Fibroblast of pulmonary artery (primary cell): ENCODE measurements at regions not wholly inside any gene's neighbourhood (a gene's known extent, or its start where the extent isn't known, plus 50 kb on each side); places are given as distances from the start of the nearest gene placed in this dataset.

Experiments used
- DNase-seq: peaks from one replicate; pipeline ENCODE4 v3.0.0-alpha.2; 2010; ENCODE audit warnings: low read depth
- H3K4me3 ChIP-seq: replicated peaks from 2 replicates; pipeline ENCODE4 v1.5.1; 2011; ENCODE audit warnings: low read depth, mild to moderate bottlenecking, control low read depth, low read length, moderate library complexity
- TF ChIP-seq, protein P1 (sequence below): IDR thresholded peaks from 2 replicates; pipeline ENCODE4 v1.5.1; 2011; ENCODE audit warnings: mild to moderate bottlenecking, control low read depth, low read length, inconsistent platforms; ENCODE audit errors: missing control alignments

DNA sequence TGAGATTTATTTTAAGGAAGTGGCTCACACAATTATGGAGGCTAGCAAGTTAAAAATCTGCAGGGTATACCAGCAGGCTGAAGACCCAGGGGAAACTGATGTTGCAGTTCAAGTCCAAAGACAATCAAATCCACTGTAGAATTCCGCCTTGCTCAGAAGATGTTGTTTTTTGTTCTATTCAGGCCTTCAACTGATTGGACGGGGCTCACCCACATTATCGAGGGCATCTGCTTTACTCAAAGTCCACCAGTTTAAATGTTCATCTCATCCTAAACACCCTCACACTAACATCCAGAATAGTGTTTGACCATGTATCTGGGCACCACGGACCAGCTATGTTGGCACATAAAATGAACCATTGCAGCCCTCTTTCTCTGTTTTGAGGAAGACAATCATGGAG, 211.2 kb upstream of the GPR26 start:
- TF ChIP-seq, protein P1, sequence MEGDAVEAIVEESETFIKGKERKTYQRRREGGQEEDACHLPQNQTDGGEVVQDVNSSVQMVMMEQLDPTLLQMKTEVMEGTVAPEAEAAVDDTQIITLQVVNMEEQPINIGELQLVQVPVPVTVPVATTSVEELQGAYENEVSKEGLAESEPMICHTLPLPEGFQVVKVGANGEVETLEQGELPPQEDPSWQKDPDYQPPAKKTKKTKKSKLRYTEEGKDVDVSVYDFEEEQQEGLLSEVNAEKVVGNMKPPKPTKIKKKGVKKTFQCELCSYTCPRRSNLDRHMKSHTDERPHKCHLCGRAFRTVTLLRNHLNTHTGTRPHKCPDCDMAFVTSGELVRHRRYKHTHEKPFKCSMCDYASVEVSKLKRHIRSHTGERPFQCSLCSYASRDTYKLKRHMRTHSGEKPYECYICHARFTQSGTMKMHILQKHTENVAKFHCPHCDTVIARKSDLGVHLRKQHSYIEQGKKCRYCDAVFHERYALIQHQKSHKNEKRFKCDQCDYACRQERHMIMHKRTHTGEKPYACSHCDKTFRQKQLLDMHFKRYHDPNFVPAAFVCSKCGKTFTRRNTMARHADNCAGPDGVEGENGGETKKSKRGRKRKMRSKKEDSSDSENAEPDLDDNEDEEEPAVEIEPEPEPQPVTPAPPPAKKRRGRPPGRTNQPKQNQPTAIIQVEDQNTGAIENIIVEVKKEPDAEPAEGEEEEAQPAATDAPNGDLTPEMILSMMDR: no peak
- H3K4me3 ChIP-seq: no peak overlapping the region
- no peak for DNase-seq

DNA sequence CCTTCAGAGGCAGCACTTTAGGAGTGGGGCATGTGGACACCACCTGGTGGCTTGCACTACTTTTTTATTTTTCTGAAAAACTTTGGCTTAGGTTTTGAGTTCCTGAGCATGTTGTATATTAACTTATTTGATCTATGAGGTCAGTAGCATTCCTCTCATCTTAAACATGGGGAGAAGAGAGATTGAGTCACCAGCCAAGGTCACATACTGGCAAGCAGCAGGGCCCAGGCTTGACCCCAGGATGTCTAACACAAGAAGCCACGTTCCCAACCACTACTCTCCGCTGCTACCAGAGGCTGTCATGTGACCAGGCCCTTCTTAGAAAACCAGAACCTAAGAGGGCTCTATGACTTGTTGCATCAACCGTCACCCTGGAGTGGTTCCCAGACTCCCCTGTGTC, 210.3 kb upstream of the GPR26 start:
- TF ChIP-seq, protein P1: no peak
- H3K4me3 ChIP-seq: no peak overlapping the region
- no peak for DNase-seq

DNA sequence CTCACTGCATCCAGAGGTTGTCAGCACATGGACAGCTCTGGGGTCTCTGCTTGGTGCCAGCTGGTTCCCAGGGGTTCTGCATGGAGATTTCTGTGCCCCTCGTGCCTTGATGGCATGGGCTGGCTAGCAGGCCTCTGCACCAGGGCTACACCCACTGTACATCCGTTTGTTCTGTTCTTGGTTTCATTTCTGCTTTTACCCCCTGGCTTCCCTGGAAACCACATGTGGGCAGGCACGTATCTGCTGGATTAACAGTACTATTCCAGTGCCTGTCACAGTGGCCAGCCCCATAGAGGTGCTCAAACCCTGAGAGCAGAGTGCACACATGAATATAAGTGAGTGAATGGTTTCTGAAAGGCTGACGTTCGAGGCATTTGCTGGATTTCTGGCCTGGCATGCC, 207.2 kb upstream of the GPR26 start:
- H3K4me3 ChIP-seq: no peak overlapping the region
- TF ChIP-seq, protein P1: no peak
- DNase-seq: no peak

DNA sequence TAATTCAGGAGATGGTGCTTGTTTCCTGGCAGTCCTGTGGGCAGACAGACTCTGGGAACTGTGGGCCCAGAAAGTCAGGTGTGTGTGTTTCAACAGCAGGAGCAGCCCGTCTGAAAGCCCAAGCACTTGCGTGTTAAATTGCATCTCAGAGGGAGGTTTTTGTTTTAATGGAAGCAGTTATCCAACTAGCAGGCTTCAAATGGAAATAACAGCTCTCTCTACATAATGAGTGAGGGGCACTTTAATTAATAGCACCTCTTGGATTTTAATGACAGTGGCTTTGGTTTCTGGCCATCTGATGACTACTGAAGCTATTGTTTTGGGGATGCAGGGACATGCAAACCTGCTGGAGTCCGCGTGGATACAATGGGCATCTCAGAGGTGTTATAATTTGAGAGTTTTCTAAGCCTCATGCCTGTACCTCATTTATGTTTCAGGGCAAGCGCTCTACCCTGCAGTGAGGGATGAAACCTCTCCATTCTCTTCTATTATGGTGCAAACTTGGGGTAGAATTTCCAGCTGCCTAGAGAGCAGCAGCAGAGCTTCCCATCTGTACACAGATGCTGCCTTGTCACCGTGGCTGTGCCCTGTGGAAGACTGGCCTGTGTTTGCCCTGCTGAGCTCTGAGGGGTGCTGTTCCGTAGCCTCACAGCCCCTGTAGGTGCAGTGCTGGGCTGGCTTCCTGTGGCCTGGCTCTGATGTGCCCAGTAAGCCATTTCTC, 206.6 kb upstream of the GPR26 start:
- DNase-seq: no peak
- H3K4me3 ChIP-seq: no peak overlapping the region
- TF ChIP-seq, protein P1: no peak

DNA sequence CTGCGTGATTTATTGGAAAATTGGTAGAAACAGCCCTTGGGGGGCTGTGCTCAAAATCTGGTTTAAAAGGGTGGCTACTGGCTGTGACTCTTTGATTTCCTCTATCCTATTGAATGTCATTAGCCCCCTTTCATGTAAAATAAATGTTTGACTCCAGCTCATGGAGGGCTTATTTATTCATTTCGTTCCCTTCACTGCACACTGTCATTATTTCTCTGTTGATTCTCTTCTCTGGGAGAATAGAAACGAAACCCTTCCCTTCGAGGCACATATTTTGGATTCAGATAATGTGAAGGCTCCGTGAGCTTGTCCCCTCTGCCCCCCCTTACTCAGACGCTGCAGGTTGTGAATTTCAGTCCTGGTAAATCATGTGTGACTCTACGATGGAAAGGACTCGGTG, 203.9 kb upstream of the GPR26 start:
- TF ChIP-seq, protein P1: no peak
- no peak for DNase-seq
- no peak overlapping the region for H3K4me3 ChIP-seq

DNA sequence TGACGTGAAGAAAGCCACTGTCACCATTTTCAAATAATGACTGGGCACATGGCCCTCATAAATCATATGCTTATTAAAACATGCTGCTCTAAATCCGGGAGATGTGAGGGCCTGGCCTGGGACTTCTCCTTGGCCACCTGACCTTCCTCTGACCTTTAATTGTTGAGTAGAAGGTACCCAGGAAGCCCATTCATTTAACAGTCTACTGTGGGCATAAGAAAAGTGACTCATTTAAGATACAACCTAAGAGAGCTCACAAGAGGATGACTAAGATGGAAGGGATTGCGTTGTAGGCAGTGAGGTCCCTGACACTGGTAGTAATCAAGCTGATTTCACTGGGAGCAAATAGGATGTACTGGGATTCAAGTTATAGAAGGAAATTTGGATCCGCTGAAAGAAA, 203.4 kb upstream of the GPR26 start:
- TF ChIP-seq, protein P1: no peak
- H3K4me3 ChIP-seq: no peak overlapping the region
- no peak for DNase-seq

DNA sequence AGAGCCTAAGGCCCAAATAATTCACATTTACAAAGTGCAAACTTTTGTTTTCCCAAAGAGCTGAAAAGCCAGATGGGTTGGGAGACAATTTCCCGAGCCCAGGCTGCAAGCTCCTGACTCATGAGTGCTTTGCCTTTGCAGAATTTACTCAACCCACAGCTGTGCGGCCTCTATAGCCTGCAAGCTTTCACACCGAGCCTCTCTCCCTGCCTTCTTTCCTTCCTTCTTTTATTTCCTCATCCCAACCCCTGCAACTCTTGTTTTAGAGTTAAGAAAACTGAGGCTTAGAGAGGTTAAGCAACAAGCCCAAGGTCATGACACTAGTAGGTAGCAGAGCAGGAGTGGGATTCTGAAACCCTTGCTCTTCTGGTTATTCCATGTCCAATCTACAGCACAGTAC, 203.0 kb upstream of the GPR26 start:
- TF ChIP-seq, protein P1: no peak
- H3K4me3 ChIP-seq: no peak overlapping the region
- no peak for DNase-seq
